OCI-LY3 (cell line): ENCODE measurements at regions not wholly inside any gene's neighbourhood (a gene's known extent, or its start where the extent isn't known, plus 50 kb on each side); places are given as distances from the start of the nearest gene placed in this dataset.
"Not testable (repeated sequence)": the region's sequence is repeated elsewhere in the genome, so short reads cannot be mapped to it uniquely, and the experiment has no call there.

Source experiments
- H2AFZ ChIP-seq: fragments of 200-600, 300-600 bp; shearing (Covaris generic); 2 replicates; pipeline ENCODE4 v1.6.0; 2014; ENCODE audit warnings: antibody characterized with exemption, low read depth, low read length
- H3K27ac ChIP-seq: fragments of 200-600, 300-600 bp; sonication (generic); 2 replicates; pipeline ENCODE4 v1.5.1; 2014; ENCODE audit warnings: mild to moderate bottlenecking, low read length, moderate library complexity, mixed read lengths
- H3K27me3 ChIP-seq: fragments of 200-600, 300-600 bp; sonication (generic); 2 replicates; pipeline ENCODE4 v1.6.1; 2014; ENCODE audit warnings: low read depth, low read length, mixed read lengths
- H3K36me3 ChIP-seq: fragments of 200-600, 300-600 bp; sonication (generic); replicated peaks from 2 replicates; pipeline ENCODE3; 2014; ENCODE audit warnings: low read depth, low read length, mixed read lengths
- H3K4me1 ChIP-seq: fragments of 300-600, 200-600 bp; sonication (generic); 2 replicates; pipeline ENCODE4 v1.6.1; 2014; ENCODE audit warnings: low read length, mixed read lengths
- H3K4me2 ChIP-seq: fragments of 200-600, 300-600 bp; sonication (generic); 2 replicates; pipeline ENCODE4 v1.6.1; 2014; ENCODE audit warnings: low read length, mixed read lengths
- H3K4me3 ChIP-seq: fragments of 300-600, 200-600 bp; sonication (generic); 2 replicates; pipeline ENCODE4 v1.5.1; 2014; ENCODE audit warnings: antibody characterized with exemption, mild to moderate bottlenecking, low read length, moderate library complexity
- H3K79me2 ChIP-seq: fragments of 300-600, 200-600 bp; shearing (Covaris generic); 2 replicates; pipeline ENCODE4 v1.6.1; 2014; ENCODE audit warnings: mild to moderate bottlenecking, low read length, mixed read lengths
- H3K9ac ChIP-seq: fragments of 300-600, 200-600 bp; shearing (Covaris generic); 2 replicates; pipeline ENCODE4 v1.6.0; 2014; ENCODE audit warnings: mild to moderate bottlenecking, low read length, moderate library complexity
- H3K9me3 ChIP-seq: fragments of 200-600, 300-600 bp; shearing (Covaris generic); 2 replicates; pipeline ENCODE4 v1.6.1; 2014; ENCODE audit warnings: low read length, mixed read lengths; ENCODE audit not compliant: insufficient read depth
- H4K20me1 ChIP-seq: fragments of 200-600, 300-600 bp; sonication (generic); 2 replicates; pipeline ENCODE4 v1.6.1; 2016; ENCODE audit warnings: low read length, mixed read lengths; ENCODE audit not compliant: insufficient read depth
- CTCF ChIP-seq: fragments of 200-600, 300-600 bp; sonication (generic); IDR thresholded peaks from 2 replicates; pipeline ENCODE4 v1.5.1; 2014; ENCODE audit warnings: antibody characterized with exemption, low read length, low read depth
- EZH2phosphoT487 ChIP-seq: fragments of 200-600 bp; shearing (Covaris generic); IDR thresholded peaks from 2 replicates; pipeline ENCODE4 v1.6.1; 2018; ENCODE audit warnings: antibody characterized with exemption, mixed run types, low read depth

- H3K27ac ChIP-seq: no peak overlapping the region
- TF ChIP-seq EZH2phosphoT487: no peak
- TF ChIP-seq CTCF: no peak
- no peaks in the 10 kb centered on the region for H3K9me3 ChIP-seq
- H2AFZ ChIP-seq: no peak overlapping the region
- H3K27me3 ChIP-seq: no peaks in the 10 kb centered on the region
- H3K4me2 ChIP-seq: no peak overlapping the region
- no peak overlapping the region for H3K4me3 ChIP-seq
- no peak overlapping the region for H3K9ac ChIP-seq
- no peaks in the 10 kb centered on the region for H3K79me2 ChIP-seq
- no peaks in the 10 kb centered on the region for H4K20me1 ChIP-seq
- no peaks in the 10 kb centered on the region for H3K36me3 ChIP-seq
- H3K4me1 ChIP-seq: no peaks in the 10 kb centered on the region
Measured at GRCh38 chr10:125257521-125258108, 97.3 kb upstream of the CTBP2 start.

DNA sequence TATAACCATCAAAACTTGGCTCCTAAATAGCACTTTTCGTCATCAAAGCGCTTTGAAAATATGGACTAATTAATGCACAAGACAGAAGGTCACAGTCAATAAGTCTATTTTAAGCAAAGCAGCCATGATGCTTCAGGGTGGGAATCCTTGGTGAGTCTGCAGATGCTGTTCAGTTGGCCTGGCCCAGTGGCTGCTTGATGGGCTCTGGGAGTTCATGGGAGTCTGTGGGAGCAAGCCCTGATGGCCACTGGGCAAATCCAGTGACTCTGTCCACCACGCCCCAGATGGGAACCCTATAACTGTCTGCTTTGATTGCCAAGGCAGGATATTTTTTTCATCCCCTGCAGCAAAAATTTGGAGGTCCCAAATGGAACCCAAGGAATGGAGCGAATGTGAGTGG, 95.7 kb upstream of the CTBP2 start:
- H3K36me3 ChIP-seq: no peaks in the 10 kb centered on the region
- no peak overlapping the region for H3K27ac ChIP-seq
- H3K4me1 ChIP-seq: no peaks in the 10 kb centered on the region
- H4K20me1 ChIP-seq: no peaks in the 10 kb centered on the region
- no peaks in the 10 kb centered on the region for H3K9me3 ChIP-seq
- no peaks in the 10 kb centered on the region for H3K79me2 ChIP-seq
- no peak overlapping the region for H3K4me2 ChIP-seq
- TF ChIP-seq CTCF (no peak), EZH2phosphoT487 (no peak)
- H3K9ac ChIP-seq: no peak overlapping the region
- no peak overlapping the region for H2AFZ ChIP-seq
- no peaks in the 10 kb centered on the region for H3K27me3 ChIP-seq
- H3K4me3 ChIP-seq: no peak overlapping the region

- Histone ChIP-seq H3K4me3 (no peak overlapping the region), H3K27ac (no peak overlapping the region), H3K27me3 (no peaks in the 10 kb centered on the region), H3K79me2 (no peaks in the 10 kb centered on the region), H3K9me3 (no peaks in the 10 kb centered on the region), H3K9ac (no peak overlapping the region), H2AFZ (no peak overlapping the region), H3K36me3 (no peaks in the 10 kb centered on the region), H4K20me1 (no peaks in the 10 kb centered on the region), H3K4me2 (no peak overlapping the region), H3K4me1 (no peaks in the 10 kb centered on the region)
- TF ChIP-seq CTCF (no peak), EZH2phosphoT487 (no peak)
Measured at GRCh38 chr10:125252937-125253336, 92.6 kb upstream of the CTBP2 start.

DNA sequence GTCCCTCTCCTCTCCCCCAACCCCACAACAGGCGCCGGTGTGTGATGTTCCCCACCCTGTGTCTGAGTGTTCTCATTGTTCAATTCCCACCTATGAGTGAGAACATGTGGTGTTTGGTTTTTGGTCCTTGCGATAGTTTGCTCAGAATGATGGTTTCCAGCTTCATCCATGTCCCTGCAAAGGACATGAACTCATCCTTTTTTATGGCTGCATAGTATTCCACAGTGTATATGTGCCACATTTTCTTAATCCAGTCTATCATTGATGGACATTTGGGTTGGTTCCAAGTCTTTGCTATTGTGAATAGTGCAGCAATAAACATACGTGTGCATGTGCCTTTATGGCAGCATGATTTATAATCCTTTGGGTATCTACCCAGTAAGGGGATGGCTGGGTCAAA, 90.5 kb upstream of the CTBP2 start:
- H3K27me3 ChIP-seq, H3K4me3 ChIP-seq, H3K4me2 ChIP-seq, H3K4me1 ChIP-seq, H3K9ac ChIP-seq, H4K20me1 ChIP-seq, H3K36me3 ChIP-seq, H3K79me2 ChIP-seq, H3K27ac ChIP-seq, H3K9me3 ChIP-seq, H2AFZ ChIP-seq: not testable (repeated sequence)

DNA sequence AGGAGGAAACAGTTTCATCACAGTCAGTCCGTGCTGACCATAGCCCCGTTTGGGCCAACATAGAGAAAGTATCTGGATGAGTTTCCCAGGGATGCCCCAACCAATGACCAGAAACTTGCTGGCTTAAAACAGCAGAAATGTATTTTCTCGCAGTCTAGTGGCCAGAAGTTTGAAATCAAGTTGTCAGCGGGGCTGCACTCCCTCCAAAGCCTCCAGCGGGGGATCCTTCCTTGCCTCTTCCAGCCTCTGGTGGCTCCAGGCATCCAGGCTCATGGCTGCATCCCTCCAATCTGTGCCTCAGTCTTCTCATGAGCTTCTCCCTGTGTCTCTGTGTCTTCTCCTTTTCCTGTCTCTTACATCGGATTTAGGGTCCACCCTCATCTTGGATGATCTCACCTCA, 89.6 kb upstream of the CTBP2 start:
- H2AFZ ChIP-seq: no peak overlapping the region
- no peak for TF ChIP-seq EZH2phosphoT487
- TF ChIP-seq CTCF: no peak
- H3K4me2 ChIP-seq: no peak overlapping the region
- H3K27me3 ChIP-seq: no peaks in the 10 kb centered on the region
- no peaks in the 10 kb centered on the region for H3K36me3 ChIP-seq
- no peaks in the 10 kb centered on the region for H3K9me3 ChIP-seq
- H3K9ac ChIP-seq: no peak overlapping the region
- H3K79me2 ChIP-seq: no peaks in the 10 kb centered on the region
- no peaks in the 10 kb centered on the region for H4K20me1 ChIP-seq
- no peaks in the 10 kb centered on the region for H3K4me1 ChIP-seq
- H3K27ac ChIP-seq: no peak overlapping the region
- H3K4me3 ChIP-seq: no peak overlapping the region
